Caco-2 (cell line): ENCODE measurements at regions not wholly inside any gene's neighbourhood (a gene's known extent, or its start where the extent isn't known, plus 50 kb on each side); places are given as distances from the start of the nearest gene placed in this dataset.

ENCODE experiments used
- BruUV-seq: library from RNA; stranded (reverse); fragments of 400-500 nt; replicated peaks from 2 replicates; lab custom pipeline; 2021; lab: Mats Ljungman, UMichigan
- CTCF ChIA-PET: fragments of 300-600 bp; sonication (Branson Sonifier 250); formaldehyde crosslinking; loops from one replicate; lab custom pipeline; 2022; ENCODE audit warnings: antibody characterized with exemption; lab: Charles Lee
- POLR2A ChIA-PET: fragments of 300-600 bp; sonication (Branson Sonifier 250); formaldehyde crosslinking; loops from one replicate; lab custom pipeline; 2022; ENCODE audit warnings: antibody characterized with exemption; lab: Charles Lee
- DNase-seq, 2 experiments: peaks; one replicate each; pipeline versions ENCODE4 v3.0.0 to v3.0.0-alpha.2; 2020 to 2022
- H3K27me3 ChIP-seq: replicated peaks from 2 replicates; pipeline ENCODE4 v1.6.0; 2011; ENCODE audit warnings: low read length; ENCODE audit not compliant: control insufficient read depth, insufficient read depth
- H3K36me3 ChIP-seq: 2 replicates; pipeline ENCODE4 v1.5.1; 2011; ENCODE audit warnings: low read length; ENCODE audit not compliant: control insufficient read depth, insufficient read depth
- H3K4me1 ChIP-seq: fragments of 250-450 bp; sonication (Bioruptor Pico); 2 replicates; pipeline ENCODE4 v1.5.1; 2020; ENCODE audit warnings: mild to moderate bottlenecking
- H3K4me3 ChIP-seq: 2 replicates; pipeline ENCODE4 v1.5.1; 2011; ENCODE audit warnings: low read depth, mild to moderate bottlenecking, control low read depth, low read length
- H3K9me3 ChIP-seq: fragments of 250-450 bp; sonication (Bioruptor Pico); 2 replicates; pipeline ENCODE4 v1.5.1; 2020; ENCODE audit warnings: mild to moderate bottlenecking, moderate library complexity
- H3K27ac Mint-ChIP-seq: one replicate; pipeline ENCODE4 v1.8.0; 2022; ENCODE audit warnings: mixed read lengths; ENCODE audit not compliant: unreplicated experiment
- H3K27me3 Mint-ChIP-seq: one replicate; pipeline ENCODE4 v1.8.0; 2022; ENCODE audit warnings: mixed read lengths; ENCODE audit not compliant: insufficient read depth, unreplicated experiment
- H3K36me3 Mint-ChIP-seq: one replicate; pipeline ENCODE4 v1.8.0; 2022; ENCODE audit warnings: mild to moderate bottlenecking, mixed read lengths; ENCODE audit not compliant: insufficient read depth, unreplicated experiment
- H3K4me1 Mint-ChIP-seq: one replicate; pipeline ENCODE4 v1.8.0; 2022; ENCODE audit warnings: low read depth, mixed read lengths; ENCODE audit not compliant: unreplicated experiment
- H3K4me3 Mint-ChIP-seq: one replicate; pipeline ENCODE4 v1.8.0; 2022; ENCODE audit warnings: mild to moderate bottlenecking, moderate library complexity, mixed read lengths; ENCODE audit not compliant: unreplicated experiment
- H3K9me3 Mint-ChIP-seq: one replicate; pipeline ENCODE4 v1.8.0; 2022; ENCODE audit warnings: mixed read lengths; ENCODE audit not compliant: unreplicated experiment
- intact Hi-C: fragments of 100-400 bp; cut with micrococcal nuclease; formaldehyde crosslinking; loops from one replicate; pipeline ENCODE4 v1.10.0; 2022; ENCODE audit not compliant: unreplicated experiment
- TF ChIP-seq, protein P1 (sequence below), 2 experiments: fragments of 200-600 bp in 1 of 2; IDR thresholded peaks; 1 replicate in 1 of 2; 2 replicates in 1 of 2; pipeline versions ENCODE4 v1.5.1 to v1.8.0; 2011 to 2022; ENCODE audit warnings: antibody characterized with exemption in 1 of 2, control low read depth in 1 of 2, inconsistent platforms in 1 of 2, low read depth in 1 of 2, low read length in 1 of 2, mild to moderate bottlenecking in 1 of 2, moderate library complexity in 1 of 2; ENCODE audit not compliant: insufficient read depth in 1 of 2, severe bottlenecking in 1 of 2, unreplicated experiment in 1 of 2

DNA sequence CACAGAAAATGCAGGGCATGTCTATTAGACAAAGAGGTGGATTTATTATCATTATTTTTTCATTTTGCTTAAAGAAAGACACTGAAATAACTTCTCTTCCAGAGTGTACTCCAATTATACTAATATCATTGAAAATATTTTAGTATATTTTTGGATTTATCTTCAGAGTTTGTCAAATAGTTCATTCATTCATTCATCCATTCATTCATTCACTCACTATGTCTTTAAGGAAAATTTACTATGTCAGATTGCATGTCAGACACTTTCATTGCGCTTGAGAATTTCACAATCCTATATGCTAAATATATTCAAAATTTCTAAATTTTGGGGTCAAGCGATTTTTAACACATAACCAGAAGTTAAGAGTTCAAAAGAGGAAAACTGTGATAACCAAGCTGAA, 479.1 kb downstream of the ZEB2 start:
- Histone ChIP-seq H3K36me3 (no peaks in the 10 kb centered on the region), H3K4me3 (no peak overlapping the region), H3K27me3 (no peaks in the 10 kb centered on the region), H3K9me3 (no peaks in the 10 kb centered on the region), H3K4me1 (no peaks in the 10 kb centered on the region)
- no peaks in the 10 kb centered on the region for H3K9me3 Mint-ChIP-seq
- TF ChIP-seq, protein P1, sequence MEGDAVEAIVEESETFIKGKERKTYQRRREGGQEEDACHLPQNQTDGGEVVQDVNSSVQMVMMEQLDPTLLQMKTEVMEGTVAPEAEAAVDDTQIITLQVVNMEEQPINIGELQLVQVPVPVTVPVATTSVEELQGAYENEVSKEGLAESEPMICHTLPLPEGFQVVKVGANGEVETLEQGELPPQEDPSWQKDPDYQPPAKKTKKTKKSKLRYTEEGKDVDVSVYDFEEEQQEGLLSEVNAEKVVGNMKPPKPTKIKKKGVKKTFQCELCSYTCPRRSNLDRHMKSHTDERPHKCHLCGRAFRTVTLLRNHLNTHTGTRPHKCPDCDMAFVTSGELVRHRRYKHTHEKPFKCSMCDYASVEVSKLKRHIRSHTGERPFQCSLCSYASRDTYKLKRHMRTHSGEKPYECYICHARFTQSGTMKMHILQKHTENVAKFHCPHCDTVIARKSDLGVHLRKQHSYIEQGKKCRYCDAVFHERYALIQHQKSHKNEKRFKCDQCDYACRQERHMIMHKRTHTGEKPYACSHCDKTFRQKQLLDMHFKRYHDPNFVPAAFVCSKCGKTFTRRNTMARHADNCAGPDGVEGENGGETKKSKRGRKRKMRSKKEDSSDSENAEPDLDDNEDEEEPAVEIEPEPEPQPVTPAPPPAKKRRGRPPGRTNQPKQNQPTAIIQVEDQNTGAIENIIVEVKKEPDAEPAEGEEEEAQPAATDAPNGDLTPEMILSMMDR (IDR thresholded peaks at IDR 0.05; ENCODE audit: insufficient read depth in 1 of 2, low read depth in 1 of 2, low read length in 1 of 2, severe bottlenecking in 1 of 2, unreplicated experiment in 1 of 2), result no peak
- no peaks in the 10 kb centered on the region for H3K27me3 Mint-ChIP-seq
- POLR2A ChIA-PET, result no interaction called here
- intact Hi-C loops, result no loop called here
- no peak overlapping the region for H3K27ac Mint-ChIP-seq
- H3K4me1 Mint-ChIP-seq, result peaks cover 18% of the 10 kb centered on the region
- CTCF ChIA-PET, result no interaction called here
- H3K36me3 Mint-ChIP-seq, result no peaks in the 10 kb centered on the region
- no TSS peak for BruUV-seq
- H3K4me3 Mint-ChIP-seq, result no peak overlapping the region
- no peak for DNase-seq

DNA sequence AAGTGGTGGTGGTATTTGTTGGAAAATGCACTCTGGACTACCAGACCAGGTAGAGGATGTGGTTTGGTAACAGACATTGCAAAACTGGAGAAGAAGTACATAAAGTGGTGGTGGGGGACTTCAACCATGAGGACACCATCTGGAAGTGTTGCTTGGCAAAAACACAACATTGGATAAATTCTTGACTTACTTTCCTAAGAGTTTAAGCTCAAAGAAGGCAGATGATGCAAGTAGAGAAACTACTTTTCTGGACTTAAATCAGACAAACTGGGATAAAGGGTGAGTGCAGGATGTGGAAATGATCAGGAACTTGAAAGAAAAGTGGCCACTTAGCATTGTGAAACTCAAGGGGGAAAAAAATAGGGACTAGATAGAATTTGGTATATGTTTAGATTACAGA, 487.4 kb downstream of the ZEB2 start:
- ChIA-PET POLR2A (no interaction called here), CTCF (no interaction called here)
- no peaks in the 10 kb centered on the region for H3K36me3 ChIP-seq
- H3K4me3 Mint-ChIP-seq, result no peak overlapping the region
- no TSS peak for BruUV-seq
- H3K4me3 ChIP-seq, result no peak overlapping the region
- no peaks in the 10 kb centered on the region for H3K27me3 ChIP-seq
- H3K9me3 ChIP-seq, result no peaks in the 10 kb centered on the region
- H3K27me3 Mint-ChIP-seq, result no peaks in the 10 kb centered on the region
- H3K36me3 Mint-ChIP-seq, result no peaks in the 10 kb centered on the region
- TF ChIP-seq, protein P1 (IDR thresholded peaks at IDR 0.05; ENCODE audit: insufficient read depth in 1 of 2, low read depth in 1 of 2, low read length in 1 of 2, severe bottlenecking in 1 of 2, unreplicated experiment in 1 of 2), result no peak
- H3K9me3 Mint-ChIP-seq, result no peaks in the 10 kb centered on the region
- intact Hi-C loops, result no loop called here
- no peak for DNase-seq
- H3K4me1 Mint-ChIP-seq, result no peaks in the 10 kb centered on the region
- no peak overlapping the region for H3K27ac Mint-ChIP-seq
- no peaks in the 10 kb centered on the region for H3K4me1 ChIP-seq

DNA sequence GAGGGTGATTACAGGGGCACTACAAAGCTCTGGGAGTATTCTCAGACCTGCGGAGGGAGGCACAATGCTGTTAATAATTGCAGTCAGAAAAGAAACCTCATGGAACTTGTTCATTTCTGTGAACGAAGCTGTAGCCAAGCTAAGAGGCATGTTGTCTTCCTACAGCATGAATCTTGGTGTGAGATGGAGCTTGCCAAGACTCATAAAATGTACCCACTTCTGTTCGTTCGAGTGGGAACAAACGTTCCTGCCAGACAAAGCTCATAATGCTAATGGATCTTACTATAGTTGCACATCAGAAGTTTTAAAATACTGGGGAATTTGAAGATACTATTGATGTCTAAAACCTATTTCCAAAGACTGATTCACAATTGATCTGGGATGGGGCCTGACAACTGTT, 489.1 kb downstream of the ZEB2 start:
- DNase-seq, result no peak
- POLR2A ChIA-PET, result no interaction called here
- CTCF ChIA-PET, result no interaction called here
- Mint-ChIP-seq H3K27me3 (no peaks in the 10 kb centered on the region), H3K27ac (no peak overlapping the region), H3K9me3 (no peaks in the 10 kb centered on the region), H3K36me3 (no peaks in the 10 kb centered on the region), H3K4me3 (no peak overlapping the region), H3K4me1 (no peaks in the 10 kb centered on the region)
- TF ChIP-seq, protein P1 (IDR thresholded peaks at IDR 0.05; ENCODE audit: insufficient read depth in 1 of 2, low read depth in 1 of 2, low read length in 1 of 2, severe bottlenecking in 1 of 2, unreplicated experiment in 1 of 2), result no peak
- H3K27me3 ChIP-seq, result no peaks in the 10 kb centered on the region
- H3K4me1 ChIP-seq, result no peaks in the 10 kb centered on the region
- intact Hi-C loops, result no loop called here
- BruUV-seq, result no TSS peak
- H3K36me3 ChIP-seq, result no peaks in the 10 kb centered on the region
- no peaks in the 10 kb centered on the region for H3K9me3 ChIP-seq
- H3K4me3 ChIP-seq, result no peak overlapping the region
